ENCODE measurements at regions not wholly inside any gene's neighbourhood (a gene's known extent, or its start where the extent isn't known, plus 50 kb on each side); places are given as distances from the start of the nearest gene placed in this dataset.
"Not testable (repeated sequence)": the region's sequence is repeated elsewhere in the genome, so short reads cannot be mapped to it uniquely, and the experiment has no call there.

- no peak for DNase-seq (ENCODE audit: low read depth)
Measured at GRCh38 chr1:47522935-47523834, 85.3 kb downstream of the FOXD2 start.

- no peak for DNase-seq (ENCODE audit: low read depth)
Measured at GRCh38 chr1:47523835-47524215, 86.0 kb downstream of the FOXD2 start.

GRCh38 chr1:47524272-47524671 lies 86.4 kb downstream of the FOXD2 start:
- DNase-seq (ENCODE audit: low read depth) = no peak

- no peak for DNase-seq (ENCODE audit: low read depth)
Measured at GRCh38 chr1:47527653-47528272, 89.9 kb downstream of the FOXD2 start.

- no peak for DNase-seq (ENCODE audit: low read depth)
Measured at GRCh38 chr1:47529520-47530098, 91.8 kb downstream of the FOXD2 start.

- no peak for DNase-seq (ENCODE audit: low read depth)
Measured at GRCh38 chr1:47532921-47533792, 95.3 kb downstream of the FOXD2 start.

GRCh38 chr1:47533793-47534328 lies 96.0 kb downstream of the FOXD2 start:
- no peak for DNase-seq (ENCODE audit: low read depth)

- no peak for DNase-seq (ENCODE audit: low read depth)
Measured at GRCh38 chr1:47534436-47534835, 96.6 kb downstream of the FOXD2 start.

GRCh38 chr1:47536646-47537118 lies 98.8 kb downstream of the FOXD2 start:
- no peak for DNase-seq (ENCODE audit: low read depth)

GRCh38 chr1:47537268-47537667 lies 99.4 kb downstream of the FOXD2 start:
- no peak for DNase-seq (ENCODE audit: low read depth)

- no peak for DNase-seq (ENCODE audit: low read depth)
Measured at GRCh38 chr1:47537966-47538365, 100.1 kb downstream of the FOXD2 start.

- not testable (repeated sequence) for DNase-seq (ENCODE audit: low read depth)
Measured at GRCh38 chr1:47538530-47538929, 100.7 kb downstream of the FOXD2 start.

- DNase-seq (ENCODE audit: low read depth) = not testable (repeated sequence)
Measured at GRCh38 chr1:47541705-47542104, 103.9 kb downstream of the FOXD2 start.

GRCh38 chr1:47543089-47543488 lies 105.2 kb downstream of the FOXD2 start:
- DNase-seq (ENCODE audit: low read depth) = not testable (repeated sequence)

GRCh38 chr1:47545912-47546483 lies 108.2 kb downstream of the FOXD2 start:
- DNase-seq (ENCODE audit: low read depth) = no peak

- DNase-seq (ENCODE audit: low read depth) = no peak
Measured at GRCh38 chr1:47547753-47548573, 110.1 kb downstream of the FOXD2 start.

- no peak for DNase-seq (ENCODE audit: low read depth)
Measured at GRCh38 chr1:47548637-47549036, 110.8 kb downstream of the FOXD2 start.

GRCh38 chr1:47549532-47549931 lies 111.7 kb downstream of the FOXD2 start:
- DNase-seq (ENCODE audit: low read depth) = no peak

- peak; percentile 17 for DNase-seq (ENCODE audit: low read depth)
Measured at GRCh38 chr1:47550929-47551328, 113.1 kb downstream of the FOXD2 start.

- DNase-seq (ENCODE audit: low read depth) = no peak
Measured at GRCh38 chr1:47551971-47552528, 114.2 kb downstream of the FOXD2 start.
